NT2/D1 (cell line): ENCODE measurements at regions not wholly inside any gene's neighbourhood (a gene's known extent, or its start where the extent isn't known, plus 50 kb on each side); places are given as distances from the start of the nearest gene placed in this dataset.

Experiments
- DNase-seq: peaks from one replicate; pipeline ENCODE4 v3.0.0-alpha.2; 2011; ENCODE audit warnings: low read depth, low spot score
- H3K27me3 ChIP-seq: 2 replicates; pipeline ENCODE4 v1.6.0; 2011; ENCODE audit warnings: mild to moderate bottlenecking; ENCODE audit not compliant: insufficient read length, insufficient read depth
- H3K36me3 ChIP-seq: 2 replicates; pipeline ENCODE4 v1.6.1; 2011; ENCODE audit warnings: mild to moderate bottlenecking, low read length, mixed read lengths; ENCODE audit not compliant: insufficient read depth, insufficient read length
- H3K4me1 ChIP-seq: 2 replicates; pipeline ENCODE4 v1.5.1; 2011; ENCODE audit not compliant: insufficient read depth, insufficient read length
- H3K4me3 ChIP-seq: 2 replicates; pipeline ENCODE4 v1.5.1; 2011; ENCODE audit warnings: low read depth; ENCODE audit not compliant: insufficient read length
- H3K9ac ChIP-seq: 2 replicates; pipeline ENCODE4 v1.6.0; 2011; ENCODE audit warnings: low read depth; ENCODE audit not compliant: insufficient read length
- H3K9me3 ChIP-seq: 2 replicates; pipeline ENCODE4 v1.5.1; 2011; ENCODE audit warnings: mild to moderate bottlenecking, low read length; ENCODE audit not compliant: insufficient read depth
- SUZ12 ChIP-seq: IDR thresholded peaks from 2 replicates; pipeline ENCODE4 v1.6.1; 2011; ENCODE audit not compliant: insufficient read length, insufficient read depth; ENCODE audit errors: extremely low read depth
- YY1 ChIP-seq: IDR thresholded peaks from 2 replicates; pipeline ENCODE4 v1.6.1; 2011; ENCODE audit not compliant: insufficient read length, insufficient read depth
- ZNF274 ChIP-seq: IDR thresholded peaks from 2 replicates; pipeline ENCODE4 v1.6.1; 2011; ENCODE audit warnings: mild to moderate bottlenecking, low read depth, low read length

DNA sequence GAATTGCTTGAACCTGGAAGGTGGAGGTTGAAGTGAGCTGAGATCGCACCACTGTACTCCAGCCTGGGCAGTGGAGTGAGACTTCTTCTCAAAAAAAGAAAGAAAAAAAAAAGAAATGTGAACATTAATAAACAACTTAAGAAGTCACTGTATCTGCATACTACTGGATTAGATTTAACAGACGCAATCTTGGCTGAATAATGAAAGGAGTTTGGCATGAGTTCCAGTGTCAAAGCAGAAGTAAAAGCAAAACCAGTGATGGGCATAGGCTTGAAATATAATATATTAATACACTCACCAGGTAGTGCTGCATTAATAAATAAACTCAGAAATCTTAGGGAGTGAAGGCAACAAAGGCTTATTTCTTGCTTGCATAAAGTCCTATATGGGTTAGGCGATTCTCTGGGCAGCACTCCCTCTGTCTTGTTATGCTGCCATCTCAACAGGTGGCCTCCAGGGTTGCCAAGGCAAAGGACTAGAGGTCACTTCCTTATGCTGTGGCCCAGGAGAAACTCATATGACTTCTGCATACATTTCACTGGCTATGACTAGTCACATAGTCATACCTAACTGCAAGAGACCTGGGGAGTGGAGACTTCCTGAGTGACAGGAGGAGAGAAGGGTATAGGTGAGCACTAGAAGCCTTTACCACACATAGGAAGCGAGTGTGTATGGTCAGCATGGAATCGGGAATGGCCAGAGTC, 296.2 kb upstream of the SPRED2 start:
- Histone ChIP-seq H3K9ac (no peak overlapping the region), H3K36me3 (no peaks in the 10 kb centered on the region), H3K4me1 (no peaks in the 10 kb centered on the region), H3K4me3 (no peak overlapping the region), H3K9me3 (peaks cover 3% of the 10 kb centered on the region; the same call in 1 of the 2 replicates), H3K27me3 (no peaks in the 10 kb centered on the region)
- no peak for DNase-seq
- TF ChIP-seq SUZ12 = no peak
- no peak for TF ChIP-seq YY1
- TF ChIP-seq ZNF274 = no peak

GRCh38 chr2:65727816-65728215, 295.4 kb upstream of the SPRED2 start:
- H3K4me1 ChIP-seq = no peaks in the 10 kb centered on the region
- no peaks in the 10 kb centered on the region for H3K36me3 ChIP-seq
- TF ChIP-seq ZNF274 = no peak
- no peak for TF ChIP-seq YY1
- TF ChIP-seq SUZ12 = no peak
- H3K4me3 ChIP-seq = no peak overlapping the region
- no peak overlapping the region for H3K9ac ChIP-seq
- H3K27me3 ChIP-seq = no peaks in the 10 kb centered on the region
- DNase-seq = no peak
- no peaks in the 10 kb centered on the region; the same call in 1 of the 2 replicates for H3K9me3 ChIP-seq

GRCh38 chr2:65727381-65727780, 295.0 kb upstream of the SPRED2 start:
- H3K9me3 ChIP-seq = no peaks in the 10 kb centered on the region; the same call in 1 of the 2 replicates
- H3K27me3 ChIP-seq = no peaks in the 10 kb centered on the region
- H3K36me3 ChIP-seq = no peaks in the 10 kb centered on the region
- H3K4me1 ChIP-seq = no peaks in the 10 kb centered on the region
- TF ChIP-seq YY1 (no peak), ZNF274 (no peak), SUZ12 (no peak)
- no peak overlapping the region for H3K4me3 ChIP-seq
- H3K9ac ChIP-seq = no peak overlapping the region
- DNase-seq = no peak

DNA sequence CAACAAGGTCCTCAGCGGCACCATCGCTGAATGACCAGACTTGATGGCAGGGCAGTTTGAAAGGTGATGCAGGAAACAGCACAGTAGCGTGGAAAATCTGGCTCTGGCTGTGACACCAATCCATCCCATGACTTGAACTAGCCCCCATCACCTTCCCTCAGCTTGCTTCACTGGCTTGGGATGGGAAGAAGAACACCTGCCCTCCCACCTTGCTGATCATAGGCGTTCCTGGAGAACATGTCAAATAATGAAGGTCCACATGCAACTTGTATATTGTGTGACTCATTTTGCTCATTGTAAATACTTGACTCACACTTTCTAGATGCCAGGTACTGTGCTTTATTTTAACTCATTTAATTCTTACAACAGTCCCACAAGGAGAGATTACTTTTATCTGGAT, 292.4 kb upstream of the SPRED2 start:
- DNase-seq = no peak
- Histone ChIP-seq H3K36me3 (no peaks in the 10 kb centered on the region), H3K9ac (no peak overlapping the region), H3K9me3 (no peaks in the 10 kb centered on the region; the same call in 1 of the 2 replicates), H3K4me3 (no peak overlapping the region), H3K4me1 (no peaks in the 10 kb centered on the region), H3K27me3 (no peaks in the 10 kb centered on the region)
- TF ChIP-seq ZNF274 (no peak), YY1 (no peak), SUZ12 (no peak)

GRCh38 chr2:65724336-65724735, 291.9 kb upstream of the SPRED2 start:
- H3K4me3 ChIP-seq = no peak overlapping the region
- no peaks in the 10 kb centered on the region; the same call in 1 of the 2 replicates for H3K9me3 ChIP-seq
- no peak for DNase-seq
- no peaks in the 10 kb centered on the region for H3K27me3 ChIP-seq
- no peaks in the 10 kb centered on the region for H3K4me1 ChIP-seq
- TF ChIP-seq YY1 (no peak), ZNF274 (no peak), SUZ12 (no peak)
- H3K9ac ChIP-seq = no peak overlapping the region
- H3K36me3 ChIP-seq = no peaks in the 10 kb centered on the region

DNA sequence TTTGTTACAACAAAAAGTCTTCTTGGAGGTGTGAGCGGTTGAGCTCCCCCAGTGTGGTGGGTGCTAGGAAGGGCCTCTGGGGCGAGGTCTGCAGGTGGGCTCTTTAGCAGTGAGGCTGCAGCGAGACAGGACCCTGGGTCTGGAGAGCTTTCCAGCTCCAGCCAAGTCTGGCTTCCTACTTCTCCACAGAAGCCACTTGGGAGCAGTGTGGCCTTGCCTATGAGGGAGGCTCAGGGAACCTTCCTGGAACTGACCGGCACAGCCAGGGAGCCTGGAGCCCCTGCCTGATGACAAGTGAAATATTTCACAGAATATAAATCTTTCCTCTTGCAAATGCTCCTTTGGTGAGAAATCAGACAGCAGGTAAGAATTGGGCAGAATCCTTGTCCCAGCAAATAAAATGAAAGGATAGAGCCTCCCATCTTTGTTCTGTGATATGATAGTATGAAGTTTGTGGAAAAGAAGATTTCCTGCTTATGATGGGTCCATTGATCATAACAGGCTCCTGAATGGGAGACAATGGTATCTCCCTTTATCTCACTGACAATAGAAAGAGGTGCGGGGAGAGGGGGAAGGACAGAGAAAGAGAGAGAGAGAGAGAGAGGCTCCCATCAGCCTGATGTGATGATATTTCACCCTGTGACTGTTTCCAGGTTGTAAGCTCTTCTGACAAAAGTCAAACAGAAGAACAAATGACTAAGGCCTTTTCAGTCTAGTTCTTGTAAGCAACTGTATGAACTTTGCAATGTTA, 289.8 kb upstream of the SPRED2 start:
- DNase-seq = peak; percentile 38
- Histone ChIP-seq H3K4me3 (no peak overlapping the region), H3K9me3 (no peaks in the 10 kb centered on the region; the same call in 1 of the 2 replicates), H3K4me1 (no peaks in the 10 kb centered on the region), H3K27me3 (no peaks in the 10 kb centered on the region), H3K9ac (no peak overlapping the region), H3K36me3 (no peaks in the 10 kb centered on the region)
- no peak for TF ChIP-seq ZNF274
- TF ChIP-seq YY1 = no peak
- no peak for TF ChIP-seq SUZ12

- Histone ChIP-seq H3K9me3 (no peaks in the 10 kb centered on the region), H3K4me1 (no peaks in the 10 kb centered on the region), H3K9ac (no peak overlapping the region), H3K4me3 (no peak overlapping the region), H3K27me3 (no peaks in the 10 kb centered on the region), H3K36me3 (no peaks in the 10 kb centered on the region)
- no peak for TF ChIP-seq SUZ12
- no peak for TF ChIP-seq ZNF274
- no peak for TF ChIP-seq YY1
- no peak for DNase-seq
These were observed 284.3 kb upstream of the SPRED2 start for GRCh38 chr2:65716698-65717097.
